ENCODE measurements at regions not wholly inside any gene's neighbourhood (a gene's known extent, or its start where the extent isn't known, plus 50 kb on each side); places are given as distances from the start of the nearest gene placed in this dataset.

GRCh38 chr3:59247402-59247841 lies 197.6 kb upstream of the CFAP20DC start:
- TF ChIP-seq CTCF (IDR thresholded peaks at IDR 0.05; ENCODE audit: insufficient read depth, low read length) (no peak), GABPA (IDR thresholded peaks at IDR 0.05; ENCODE audit: low read depth) (no peak), SPI1 (IDR thresholded peaks at IDR 0.05; ENCODE audit: borderline replicate concordance, low read depth) (no peak), POLR2AphosphoS5 (IDR thresholded peaks at IDR 0.05; ENCODE audit: low read depth) (no peak)
- TF ChIP-seq, protein P1, sequence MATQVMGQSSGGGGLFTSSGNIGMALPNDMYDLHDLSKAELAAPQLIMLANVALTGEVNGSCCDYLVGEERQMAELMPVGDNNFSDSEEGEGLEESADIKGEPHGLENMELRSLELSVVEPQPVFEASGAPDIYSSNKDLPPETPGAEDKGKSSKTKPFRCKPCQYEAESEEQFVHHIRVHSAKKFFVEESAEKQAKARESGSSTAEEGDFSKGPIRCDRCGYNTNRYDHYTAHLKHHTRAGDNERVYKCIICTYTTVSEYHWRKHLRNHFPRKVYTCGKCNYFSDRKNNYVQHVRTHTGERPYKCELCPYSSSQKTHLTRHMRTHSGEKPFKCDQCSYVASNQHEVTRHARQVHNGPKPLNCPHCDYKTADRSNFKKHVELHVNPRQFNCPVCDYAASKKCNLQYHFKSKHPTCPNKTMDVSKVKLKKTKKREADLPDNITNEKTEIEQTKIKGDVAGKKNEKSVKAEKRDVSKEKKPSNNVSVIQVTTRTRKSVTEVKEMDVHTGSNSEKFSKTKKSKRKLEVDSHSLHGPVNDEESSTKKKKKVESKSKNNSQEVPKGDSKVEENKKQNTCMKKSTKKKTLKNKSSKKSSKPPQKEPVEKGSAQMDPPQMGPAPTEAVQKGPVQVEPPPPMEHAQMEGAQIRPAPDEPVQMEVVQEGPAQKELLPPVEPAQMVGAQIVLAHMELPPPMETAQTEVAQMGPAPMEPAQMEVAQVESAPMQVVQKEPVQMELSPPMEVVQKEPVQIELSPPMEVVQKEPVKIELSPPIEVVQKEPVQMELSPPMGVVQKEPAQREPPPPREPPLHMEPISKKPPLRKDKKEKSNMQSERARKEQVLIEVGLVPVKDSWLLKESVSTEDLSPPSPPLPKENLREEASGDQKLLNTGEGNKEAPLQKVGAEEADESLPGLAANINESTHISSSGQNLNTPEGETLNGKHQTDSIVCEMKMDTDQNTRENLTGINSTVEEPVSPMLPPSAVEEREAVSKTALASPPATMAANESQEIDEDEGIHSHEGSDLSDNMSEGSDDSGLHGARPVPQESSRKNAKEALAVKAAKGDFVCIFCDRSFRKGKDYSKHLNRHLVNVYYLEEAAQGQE (IDR thresholded peaks at IDR 0.05; ENCODE audit: insufficient replicate concordance, low read depth): no peak
- DNase-seq (ENCODE audit: low read depth in 1 of 2, low spot score in 1 of 2): no peak
- H3K27me3 ChIP-seq (ENCODE audit: insufficient read depth, poor library complexity, severe bottlenecking): no peaks in the 10 kb centered on the region
- no peak overlapping the region for H3K27ac ChIP-seq (replicated peaks)
- no peak overlapping the region for H3K4me3 ChIP-seq (replicated peaks; ENCODE audit: insufficient read depth, low read length)

GRCh38 chr3:59246719-59247401 lies 197.0 kb upstream of the CFAP20DC start:
- no peak for TF ChIP-seq CTCF (IDR thresholded peaks at IDR 0.05; ENCODE audit: insufficient read depth, low read length)
- no peak for TF ChIP-seq GABPA (IDR thresholded peaks at IDR 0.05; ENCODE audit: low read depth)
- no peak for TF ChIP-seq SPI1 (IDR thresholded peaks at IDR 0.05; ENCODE audit: borderline replicate concordance, low read depth)
- no peak for TF ChIP-seq POLR2AphosphoS5 (IDR thresholded peaks at IDR 0.05; ENCODE audit: low read depth)
- TF ChIP-seq, protein P1 (IDR thresholded peaks at IDR 0.05; ENCODE audit: insufficient replicate concordance, low read depth): no peak
- Histone ChIP-seq H3K27ac (replicated peaks) (no peak overlapping the region), H3K4me3 (replicated peaks; ENCODE audit: insufficient read depth, low read length) (no peak overlapping the region), H3K27me3 (ENCODE audit: insufficient read depth, poor library complexity, severe bottlenecking) (no peaks in the 10 kb centered on the region)
- DNase-seq (ENCODE audit: low read depth in 1 of 2, low spot score in 1 of 2): no peak

- Histone ChIP-seq H3K27ac (replicated peaks) (no peak overlapping the region), H3K27me3 (ENCODE audit: insufficient read depth, poor library complexity, severe bottlenecking) (no peaks in the 10 kb centered on the region), H3K4me3 (replicated peaks; ENCODE audit: insufficient read depth, low read length) (no peak overlapping the region)
- TF ChIP-seq POLR2AphosphoS5 (IDR thresholded peaks at IDR 0.05; ENCODE audit: low read depth) (no peak), CTCF (IDR thresholded peaks at IDR 0.05; ENCODE audit: insufficient read depth, low read length) (no peak), GABPA (IDR thresholded peaks at IDR 0.05; ENCODE audit: low read depth) (no peak), SPI1 (IDR thresholded peaks at IDR 0.05; ENCODE audit: borderline replicate concordance, low read depth) (no peak)
- TF ChIP-seq, protein P1 (IDR thresholded peaks at IDR 0.05; ENCODE audit: insufficient replicate concordance, low read depth): no peak
- no peak for DNase-seq (ENCODE audit: low read depth in 1 of 2, low spot score in 1 of 2)
Measured at GRCh38 chr3:59245859-59246501, 196.2 kb upstream of the CFAP20DC start.

Data from HL-60 (cell line).